SK-N-SH treated with all-trans-retinoic acid at 6 μM for 48 hours (cell line): ENCODE measurements at regions not wholly inside any gene's neighbourhood (a gene's known extent, or its start where the extent isn't known, plus 50 kb on each side); places are given as distances from the start of the nearest gene placed in this dataset.

Source experiments
- ATAC-seq: fragments of 200-7000 bp; cut with Tn5 transposase; 3 replicates; pipeline ENCODE4 v1.9.1; 2020; ENCODE audit warnings: mild to moderate bottlenecking, moderate library complexity
- ARNTL ChIP-seq: fragments of 450-650 bp; formaldehyde crosslinking; IDR thresholded peaks from 2 replicates; pipeline ENCODE4 v1.5.0; 2020; ENCODE audit warnings: low read depth, mild to moderate bottlenecking, moderate library complexity, borderline replicate concordance
- BACH2 ChIP-seq: fragments of 250-450 bp; sonication (Bioruptor Pico); IDR thresholded peaks from 2 replicates; pipeline ENCODE4 v1.9.0; 2021; ENCODE audit warnings: mild to moderate bottlenecking, borderline replicate concordance
- CREB5 ChIP-seq: fragments of 250-450 bp; sonication (Bioruptor Pico); IDR thresholded peaks from 2 replicates; pipeline ENCODE4 v1.5.1; 2020; ENCODE audit warnings: low read depth, mild to moderate bottlenecking, moderate library complexity
- CSDC2 ChIP-seq: fragments of 250-450 bp; sonication (Bioruptor Pico); IDR thresholded peaks from 2 replicates; pipeline ENCODE4 v1.5.0; 2020; ENCODE audit warnings: mild to moderate bottlenecking, moderate library complexity
- ESRRG ChIP-seq: fragments of 250-450 bp; sonication (Bioruptor Pico); IDR thresholded peaks from 2 replicates; pipeline ENCODE4 v1.6.1; 2021; ENCODE audit warnings: mild to moderate bottlenecking
- GLIS3 ChIP-seq: fragments of 250-450 bp; sonication (Bioruptor Pico); IDR thresholded peaks from 2 replicates; pipeline ENCODE4 v1.5.0; 2020; ENCODE audit warnings: mild to moderate bottlenecking, moderate library complexity
- ISL1 ChIP-seq: fragments of 250-450 bp; sonication (Bioruptor Pico); IDR thresholded peaks from 2 replicates; pipeline ENCODE4 v2.1.2; 2022; ENCODE audit warnings: mild to moderate bottlenecking, moderate library complexity
- OSR1 ChIP-seq: fragments of 250-450 bp; sonication (Bioruptor Pico); IDR thresholded peaks from 2 replicates; pipeline ENCODE4 v1.8.0; 2022; ENCODE audit warnings: moderate library complexity, mild to moderate bottlenecking, inconsistent platforms
- PATZ1 ChIP-seq: fragments of 250-450 bp; sonication (Bioruptor Pico); IDR thresholded peaks from 2 replicates; pipeline ENCODE4 v1.8.0; 2020; ENCODE audit warnings: mild to moderate bottlenecking, moderate library complexity, borderline replicate concordance
- POU6F1 ChIP-seq: fragments of 250-450 bp; sonication (Bioruptor Pico); IDR thresholded peaks from 2 replicates; pipeline ENCODE4 v1.8.0; 2021; ENCODE audit warnings: low read depth, mild to moderate bottlenecking, moderate library complexity, borderline replicate concordance
- PPARA ChIP-seq: fragments of 250-450 bp; sonication (Bioruptor Pico); IDR thresholded peaks from 2 replicates; pipeline ENCODE4 v1.5.0; 2020; ENCODE audit warnings: mild to moderate bottlenecking, borderline replicate concordance
- RARB ChIP-seq: fragments of 250-450 bp; sonication (Bioruptor Pico); IDR thresholded peaks from 2 replicates; pipeline ENCODE4 v1.8.0; 2021; ENCODE audit warnings: mild to moderate bottlenecking, moderate library complexity
- SNAI2 ChIP-seq: fragments of 250-450 bp; sonication (Bioruptor Pico); IDR thresholded peaks from 2 replicates; pipeline ENCODE4 v1.5.0; 2020; ENCODE audit warnings: mild to moderate bottlenecking, moderate library complexity
- TCF4 ChIP-seq: fragments of 250-450 bp; sonication (Bioruptor Pico); IDR thresholded peaks from 2 replicates; pipeline ENCODE4 v1.8.0; 2021; ENCODE audit warnings: mild to moderate bottlenecking, moderate library complexity, borderline replicate concordance
- TOX ChIP-seq: fragments of 250-450 bp; sonication (Bioruptor Pico); IDR thresholded peaks from 2 replicates; pipeline ENCODE4 v1.8.0; 2021; ENCODE audit warnings: mild to moderate bottlenecking, moderate library complexity, borderline replicate concordance
- TSHZ2 ChIP-seq: fragments of 250-450 bp; sonication (Bioruptor Pico); IDR thresholded peaks from 2 replicates; pipeline ENCODE4 v1.5.0; 2020; ENCODE audit warnings: mild to moderate bottlenecking, moderate library complexity
- ZC3H10 ChIP-seq: fragments of 250-450 bp; sonication (Bioruptor Pico); IDR thresholded peaks from 2 replicates; pipeline ENCODE4 v1.5.1; 2021; ENCODE audit warnings: mild to moderate bottlenecking, moderate library complexity
- ZNF565 ChIP-seq: fragments of 450-650 bp; formaldehyde crosslinking; conservative IDR thresholded peaks from 2 replicates; pipeline ENCODE4 v1.5.0; 2020; ENCODE audit warnings: low read depth, mild to moderate bottlenecking, moderate library complexity
- ZNF70 ChIP-seq: fragments of 450-650 bp; formaldehyde crosslinking; IDR thresholded peaks from 2 replicates; pipeline ENCODE4 v1.5.0; 2020; ENCODE audit warnings: mild to moderate bottlenecking, moderate library complexity
- ZNF8 ChIP-seq: fragments of 450-650 bp; formaldehyde crosslinking; IDR thresholded peaks from 2 replicates; pipeline ENCODE4 v1.5.0; 2020; ENCODE audit warnings: mild to moderate bottlenecking, moderate library complexity

GRCh38 chr6:95503568-95503967 lies 73.8 kb upstream of the MANEA start:
- TF ChIP-seq ZNF565 (no peak), SNAI2 (CRISPR knock-in tag) (no peak), PATZ1 (CRISPR knock-in tag) (no peak), BACH2 (CRISPR knock-in tag) (no peak), ESRRG (CRISPR knock-in tag) (no peak), CREB5 (CRISPR knock-in tag) (no peak), ZNF8 (CRISPR knock-in tag) (no peak), GLIS3 (no peak), TOX (no peak), ZNF70 (no peak), POU6F1 (CRISPR knock-in tag) (no peak), ZC3H10 (no peak)
- ATAC-seq, result no peak

- no peak for ATAC-seq
- TF ChIP-seq TOX (no peak), GLIS3 (no peak), ESRRG (CRISPR knock-in tag) (no peak), PPARA (CRISPR knock-in tag) (no peak), BACH2 (CRISPR knock-in tag) (no peak), TCF4 (CRISPR knock-in tag) (no peak), CSDC2 (CRISPR knock-in tag) (no peak), ZNF565 (no peak), ISL1 (CRISPR knock-in tag) (no peak), ARNTL (CRISPR knock-in tag) (no peak), PATZ1 (CRISPR knock-in tag) (no peak), POU6F1 (CRISPR knock-in tag) (no peak), ZNF70 (no peak), TSHZ2 (no peak), OSR1 (CRISPR knock-in tag) (no peak), RARB (no peak)
Observed at GRCh38 chr6:95511404-95511803, 65.9 kb upstream of the MANEA start.

- TF ChIP-seq ZC3H10, result no peak
- no peak for ATAC-seq
Observed at GRCh38 chr6:95515975-95516374, 61.4 kb upstream of the MANEA start.
